GM12878 (cell line): ENCODE measurements at regions not wholly inside any gene's neighbourhood (a gene's known extent, or its start where the extent isn't known, plus 50 kb on each side); places are given as distances from the start of the nearest gene placed in this dataset.

Experiments used
- JUND ChIP-seq: IDR thresholded peaks from 2 replicates; pipeline ENCODE4 v1.6.1; 2012; ENCODE audit warnings: low read depth, mild to moderate bottlenecking, low read length, improper control_type of control experiment, moderate library complexity
- KDM1A ChIP-seq: fragments of 200-600 bp; sonication (generic); IDR thresholded peaks from 2 replicates; pipeline ENCODE4 v1.6.1; 2016; ENCODE audit warnings: borderline replicate concordance
- USF2 ChIP-seq: IDR thresholded peaks from 2 replicates; pipeline ENCODE4 v1.6.1; 2011; ENCODE audit warnings: low read depth, low read length, improper control_type of control experiment, borderline replicate concordance
- TF ChIP-seq, protein P1 (sequence below): fragments of 450-650 bp; formaldehyde crosslinking; IDR thresholded peaks from 2 replicates; pipeline ENCODE4 v1.4.0; 2020; ENCODE audit warnings: mild to moderate bottlenecking, moderate library complexity

- TF ChIP-seq KDM1A (no peak), JUND (no peak), USF2 (no peak)
- TF ChIP-seq, protein P1, sequence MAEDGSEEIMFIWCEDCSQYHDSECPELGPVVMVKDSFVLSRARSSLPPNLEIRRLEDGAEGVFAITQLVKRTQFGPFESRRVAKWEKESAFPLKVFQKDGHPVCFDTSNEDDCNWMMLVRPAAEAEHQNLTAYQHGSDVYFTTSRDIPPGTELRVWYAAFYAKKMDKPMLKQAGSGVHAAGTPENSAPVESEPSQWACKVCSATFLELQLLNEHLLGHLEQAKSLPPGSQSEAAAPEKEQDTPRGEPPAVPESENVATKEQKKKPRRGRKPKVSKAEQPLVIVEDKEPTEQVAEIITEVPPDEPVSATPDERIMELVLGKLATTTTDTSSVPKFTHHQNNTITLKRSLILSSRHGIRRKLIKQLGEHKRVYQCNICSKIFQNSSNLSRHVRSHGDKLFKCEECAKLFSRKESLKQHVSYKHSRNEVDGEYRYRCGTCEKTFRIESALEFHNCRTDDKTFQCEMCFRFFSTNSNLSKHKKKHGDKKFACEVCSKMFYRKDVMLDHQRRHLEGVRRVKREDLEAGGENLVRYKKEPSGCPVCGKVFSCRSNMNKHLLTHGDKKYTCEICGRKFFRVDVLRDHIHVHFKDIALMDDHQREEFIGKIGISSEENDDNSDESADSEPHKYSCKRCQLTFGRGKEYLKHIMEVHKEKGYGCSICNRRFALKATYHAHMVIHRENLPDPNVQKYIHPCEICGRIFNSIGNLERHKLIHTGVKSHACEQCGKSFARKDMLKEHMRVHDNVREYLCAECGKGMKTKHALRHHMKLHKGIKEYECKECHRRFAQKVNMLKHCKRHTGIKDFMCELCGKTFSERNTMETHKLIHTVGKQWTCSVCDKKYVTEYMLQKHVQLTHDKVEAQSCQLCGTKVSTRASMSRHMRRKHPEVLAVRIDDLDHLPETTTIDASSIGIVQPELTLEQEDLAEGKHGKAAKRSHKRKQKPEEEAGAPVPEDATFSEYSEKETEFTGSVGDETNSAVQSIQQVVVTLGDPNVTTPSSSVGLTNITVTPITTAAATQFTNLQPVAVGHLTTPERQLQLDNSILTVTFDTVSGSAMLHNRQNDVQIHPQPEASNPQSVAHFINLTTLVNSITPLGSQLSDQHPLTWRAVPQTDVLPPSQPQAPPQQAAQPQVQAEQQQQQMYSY (CRISPR knock-in tag), result no peak
Measured at GRCh38 chr6:26260725-26261490, 104.1 kb upstream of the BTN3A2 start.
